NCI-H2107 treated with DMSO at 0.1 percent for 48 hours (cell line): ENCODE measurements at regions not wholly inside any gene's neighbourhood (a gene's known extent, or its start where the extent isn't known, plus 50 kb on each side); places are given as distances from the start of the nearest gene placed in this dataset.

Source experiments
- DNase-seq: peaks from one replicate; lab custom pipeline; 2025; ENCODE audit not compliant: unreplicated experiment; lab: John Stamatoyannopoulos, UW

DNA sequence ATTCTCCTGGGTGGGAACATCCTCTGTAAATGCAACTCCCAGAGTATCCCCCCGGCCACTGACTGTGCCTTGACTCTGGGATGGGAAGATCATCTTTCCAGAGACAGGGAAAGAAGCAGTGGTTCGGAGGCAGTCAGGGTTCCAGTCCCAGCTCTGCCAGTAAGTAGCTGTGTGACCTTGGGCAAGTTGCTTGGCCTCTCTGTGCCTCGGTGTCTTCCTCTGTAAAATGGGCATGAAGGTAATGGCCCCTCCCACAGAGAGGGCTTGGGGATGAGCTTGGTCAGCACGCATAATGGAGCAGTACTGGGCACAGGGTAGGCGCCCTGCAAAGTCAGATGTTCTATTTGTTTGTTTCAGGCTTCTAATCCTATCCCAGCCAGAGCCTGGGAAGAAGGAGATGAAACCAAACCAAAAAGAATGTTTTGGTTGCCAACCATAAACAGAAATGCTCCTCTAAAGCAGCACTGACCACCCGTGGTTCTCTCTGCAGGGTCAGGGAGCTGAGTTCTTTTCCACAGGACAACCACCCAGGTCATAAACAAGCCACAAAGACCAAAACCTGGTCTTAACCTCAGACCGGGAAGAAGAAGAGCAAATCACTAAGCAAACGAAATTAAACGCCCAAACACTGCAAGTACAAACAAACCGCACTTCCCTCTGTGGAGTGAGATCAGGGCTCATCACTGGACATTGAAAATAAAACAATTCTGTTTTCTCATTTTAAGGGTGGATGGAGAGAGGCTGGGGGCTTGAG lies 381.0 kb upstream of the SULF2 start:
- no peak for DNase-seq

- no peak for DNase-seq
Measured at GRCh38 chr20:48165401-48165685, 380.1 kb upstream of the SULF2 start.

- DNase-seq: no peak
Measured at GRCh38 chr20:48164566-48165400, 379.5 kb upstream of the SULF2 start.

GRCh38 chr20:48164034-48164433 lies 378.8 kb upstream of the SULF2 start:
- DNase-seq: no peak

DNA sequence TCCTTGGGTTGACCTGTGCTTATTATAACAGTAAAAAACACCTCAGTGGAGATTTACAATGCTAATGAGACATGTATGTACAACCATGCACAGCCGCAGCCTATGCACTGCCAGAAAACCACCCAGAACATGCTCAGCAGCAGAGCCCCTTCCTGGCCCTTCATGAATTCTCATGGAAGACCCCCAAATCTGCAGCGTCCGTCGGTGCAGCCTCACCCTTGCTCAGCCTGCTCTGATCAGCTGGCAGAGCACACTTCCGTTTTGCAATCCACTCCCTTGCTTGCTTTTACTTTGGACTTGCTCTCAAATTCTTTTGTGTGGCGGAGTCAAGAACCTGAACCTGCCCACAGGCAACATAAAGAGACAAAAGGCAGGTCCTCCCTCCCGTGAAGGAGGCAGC lies 378.2 kb upstream of the SULF2 start:
- DNase-seq: no peak

DNA sequence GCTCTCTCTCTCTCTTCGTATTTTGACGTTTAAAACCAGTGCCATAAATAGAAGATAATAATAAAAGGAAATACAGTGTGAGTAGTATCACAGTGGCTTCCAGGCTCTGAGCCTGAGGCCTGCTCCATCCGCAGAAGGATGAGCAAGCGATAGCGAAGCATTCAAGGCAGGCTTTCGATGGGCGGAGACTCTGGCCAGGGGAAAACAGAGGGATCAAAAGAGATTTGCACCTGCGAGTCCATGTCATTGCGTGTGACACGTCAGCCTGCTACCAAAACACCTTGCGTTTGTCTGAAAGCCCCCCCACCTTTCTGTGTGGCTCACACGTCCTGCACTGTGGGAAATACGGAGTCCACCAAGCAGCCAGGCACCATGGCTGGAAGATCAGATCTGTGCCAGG lies 377.3 kb upstream of the SULF2 start:
- DNase-seq: no peak

DNA sequence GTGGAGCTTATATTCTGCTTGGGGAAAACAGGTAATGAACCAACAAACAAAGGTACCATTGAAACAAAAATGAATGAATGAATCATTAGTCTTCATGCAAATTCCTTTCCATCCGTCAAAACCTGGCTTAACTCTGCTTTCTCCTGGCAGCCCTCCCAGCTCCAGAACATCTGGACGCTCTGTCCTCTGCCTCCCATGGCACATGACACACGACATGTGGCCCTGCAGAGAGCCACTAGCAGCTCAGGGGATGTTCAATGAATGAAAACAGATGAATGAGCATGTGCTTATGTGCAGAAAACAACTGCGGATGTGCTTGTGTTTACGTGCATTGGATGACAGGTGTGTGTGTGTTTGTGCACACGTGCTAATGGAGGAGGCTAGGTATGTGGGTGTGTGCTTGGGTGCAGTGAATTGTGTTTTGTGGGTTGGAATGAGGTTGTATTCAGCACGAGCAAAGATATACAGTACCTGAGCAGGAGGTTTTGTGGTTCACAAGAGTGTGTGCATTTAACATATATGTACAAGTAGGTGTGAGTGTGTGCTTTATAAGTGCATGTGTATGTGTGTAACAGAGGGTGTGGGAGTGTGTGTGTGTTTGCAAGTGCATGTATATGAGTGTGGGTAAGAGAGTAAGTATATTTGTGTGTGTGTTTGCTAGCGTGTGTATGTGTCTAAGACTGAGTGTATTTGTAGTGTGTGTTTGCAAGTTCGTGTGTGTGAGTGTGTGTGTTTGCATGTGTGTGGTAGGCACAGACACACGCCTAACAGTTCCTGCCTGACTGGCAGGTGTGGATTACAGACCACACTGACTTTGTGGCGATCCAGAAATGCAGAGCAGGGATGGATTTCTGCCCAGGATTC lies 374.1 kb upstream of the SULF2 start:
- no peak for DNase-seq

- DNase-seq: no peak
Measured at GRCh38 chr20:48158014-48158413, 372.7 kb upstream of the SULF2 start.

DNA sequence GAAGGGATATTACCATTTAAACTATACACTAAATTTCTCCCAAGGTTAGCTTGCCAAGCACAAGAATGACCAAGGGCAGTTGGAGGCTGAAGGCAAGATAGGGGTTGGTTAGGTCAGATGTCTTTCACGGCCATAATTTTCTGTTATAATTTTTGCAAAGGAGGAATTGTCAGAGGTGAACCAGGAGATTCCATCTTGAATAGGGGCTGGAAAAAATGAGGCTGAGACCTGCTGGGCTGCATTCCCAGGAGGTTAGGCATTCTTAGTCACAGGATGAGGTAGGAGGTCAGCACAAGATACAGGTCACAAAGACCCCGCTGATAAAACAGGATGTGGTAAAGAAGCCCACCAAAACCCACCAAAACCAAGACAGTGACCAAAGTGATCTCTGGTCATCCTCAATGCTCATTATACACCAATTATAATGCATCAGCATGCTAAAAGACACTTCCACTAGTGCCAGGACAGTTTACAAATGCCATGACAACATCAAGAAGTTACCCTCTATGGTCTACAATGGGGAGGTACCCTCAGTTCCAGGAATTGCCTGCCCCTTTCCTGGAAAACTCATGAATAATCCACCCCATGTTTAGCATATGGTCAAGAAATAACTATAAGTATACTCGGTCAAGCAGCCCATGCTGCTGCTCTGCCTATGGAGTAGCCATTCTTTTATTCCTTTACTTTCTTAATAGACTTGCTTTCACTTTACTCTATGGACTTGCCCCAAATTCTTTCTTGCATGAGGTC lies 371.8 kb upstream of the SULF2 start:
- no peak for DNase-seq

- no peak for DNase-seq
Measured at GRCh38 chr20:48156521-48156920, 371.2 kb upstream of the SULF2 start.

GRCh38 chr20:48155268-48155667 lies 370.0 kb upstream of the SULF2 start:
- no peak for DNase-seq

- no peak for DNase-seq
Measured at GRCh38 chr20:48154040-48154765, 368.9 kb upstream of the SULF2 start.

DNA sequence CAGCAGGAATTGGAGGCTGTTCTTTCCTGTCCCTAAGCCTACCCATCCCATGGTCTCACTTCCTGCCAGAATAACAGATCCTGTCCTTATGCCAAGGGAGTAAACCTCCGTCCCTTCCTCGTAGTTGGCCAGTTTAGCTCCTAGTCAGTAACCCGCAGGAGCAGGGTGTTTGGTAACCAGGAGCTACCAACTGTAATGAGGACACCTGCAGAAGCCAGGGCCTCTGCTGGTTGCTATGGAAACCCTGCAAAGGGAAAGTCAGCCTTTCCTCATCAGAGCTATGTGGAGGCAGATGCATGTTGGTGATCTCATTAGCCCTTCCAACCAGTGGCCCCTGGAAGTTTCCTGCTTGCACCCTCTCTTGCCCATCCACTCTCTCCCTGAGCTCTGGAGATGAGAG lies 368.2 kb upstream of the SULF2 start:
- peak; percentile 28 for DNase-seq

DNA sequence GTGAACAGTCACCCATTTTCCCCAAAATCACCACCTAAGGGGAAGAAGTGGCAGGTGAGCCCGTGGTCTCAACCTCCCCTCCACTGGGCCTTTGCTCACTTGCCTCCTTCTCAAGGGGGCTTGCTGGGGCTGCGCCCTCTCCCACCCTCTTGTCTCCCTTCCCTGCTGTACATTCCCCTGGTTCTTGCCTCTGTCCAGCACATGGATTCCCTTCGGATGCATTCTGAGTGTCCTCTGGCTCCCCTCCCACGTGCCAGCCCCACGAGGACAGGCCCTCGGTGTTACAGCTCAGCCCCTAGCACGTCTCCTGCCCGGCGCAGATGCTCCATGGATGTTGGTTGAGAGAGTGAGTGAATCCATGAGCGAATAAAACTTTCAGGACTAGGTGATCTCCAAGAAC lies 367.8 kb upstream of the SULF2 start:
- no peak for DNase-seq

GRCh38 chr20:48150568-48150967 lies 365.3 kb upstream of the SULF2 start:
- DNase-seq: no peak

- no peak for DNase-seq
Measured at GRCh38 chr20:48149902-48150301, 364.6 kb upstream of the SULF2 start.

DNA sequence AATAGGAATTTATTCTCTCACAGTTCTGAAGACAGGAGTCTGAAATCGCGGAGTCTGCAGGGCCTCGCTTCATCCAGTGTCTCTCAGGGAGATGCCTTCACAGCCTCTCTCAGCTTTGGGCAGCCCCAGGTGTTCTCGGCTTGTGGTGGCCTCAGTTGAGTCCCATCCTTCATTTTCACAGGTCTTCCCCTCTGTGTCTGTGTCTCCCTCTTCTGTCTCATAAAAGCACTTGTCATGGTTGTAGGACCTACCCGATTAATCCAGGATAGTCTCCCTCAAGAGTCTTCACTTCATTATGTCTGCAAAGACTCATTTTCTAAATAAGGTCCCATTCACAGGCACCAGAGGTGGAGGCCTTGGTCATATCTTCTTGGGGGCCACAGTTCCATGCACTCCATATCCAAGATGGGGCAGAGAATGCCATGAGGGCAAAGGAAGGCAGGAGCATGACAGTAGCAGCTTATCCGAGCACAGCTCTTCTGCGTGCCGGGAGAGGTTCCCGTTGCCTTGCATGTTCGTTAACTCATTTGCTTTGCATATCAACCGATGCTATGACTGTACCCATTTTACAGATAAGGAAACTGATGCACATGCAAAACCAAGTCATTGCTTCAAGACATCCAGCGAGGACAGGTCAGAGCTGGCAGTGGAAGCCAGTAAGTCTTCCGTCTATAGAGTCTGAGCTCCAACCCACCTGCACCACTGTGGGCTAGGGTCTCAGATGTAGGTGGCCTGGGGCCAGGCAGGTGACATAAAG lies 363.8 kb upstream of the SULF2 start:
- no peak for DNase-seq

- no peak for DNase-seq
Measured at GRCh38 chr20:48148020-48148419, 362.7 kb upstream of the SULF2 start.

GRCh38 chr20:48147311-48147710 lies 362.0 kb upstream of the SULF2 start:
- DNase-seq: no peak

DNA sequence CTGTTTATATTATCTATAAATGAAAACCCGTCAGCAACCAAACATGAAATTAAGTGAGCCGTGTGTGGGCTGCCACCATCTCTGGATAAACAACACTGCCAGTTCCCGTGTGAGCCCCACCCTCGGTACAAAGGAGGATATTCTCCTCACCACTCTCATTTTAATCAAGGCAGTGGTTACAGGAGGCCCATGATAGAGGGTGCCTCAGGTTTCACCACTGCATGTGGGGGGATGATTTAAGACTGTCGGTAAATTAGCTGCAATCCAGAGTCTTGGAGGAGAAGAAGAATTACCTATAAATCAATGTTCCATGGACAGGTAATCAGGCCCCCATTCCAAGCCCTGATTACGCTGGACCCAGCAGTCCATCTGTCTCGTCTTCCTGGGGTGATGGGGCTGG lies 361.6 kb upstream of the SULF2 start:
- no peak for DNase-seq
